CD4-positive, alpha-beta T cell treated with Interleukin-2 at 100 ng/mL for 4 hours (primary cell): ENCODE measurements at regions not wholly inside any gene's neighbourhood (a gene's known extent, or its start where the extent isn't known, plus 50 kb on each side); places are given as distances from the start of the nearest gene placed in this dataset.
"Not testable (repeated sequence)": the region's sequence is repeated elsewhere in the genome, so short reads cannot be mapped to it uniquely, and the experiment has no call there.

ENCODE experiments used
- DNase-seq: peaks from one replicate; pipeline ENCODE4 v3.0.0-alpha.2; 2020; ENCODE audit warnings: low spot score

- no peak for DNase-seq
Measured at GRCh38 chr10:9399275-9399983, 1344.9 kb downstream of the GATA3 start.

DNA sequence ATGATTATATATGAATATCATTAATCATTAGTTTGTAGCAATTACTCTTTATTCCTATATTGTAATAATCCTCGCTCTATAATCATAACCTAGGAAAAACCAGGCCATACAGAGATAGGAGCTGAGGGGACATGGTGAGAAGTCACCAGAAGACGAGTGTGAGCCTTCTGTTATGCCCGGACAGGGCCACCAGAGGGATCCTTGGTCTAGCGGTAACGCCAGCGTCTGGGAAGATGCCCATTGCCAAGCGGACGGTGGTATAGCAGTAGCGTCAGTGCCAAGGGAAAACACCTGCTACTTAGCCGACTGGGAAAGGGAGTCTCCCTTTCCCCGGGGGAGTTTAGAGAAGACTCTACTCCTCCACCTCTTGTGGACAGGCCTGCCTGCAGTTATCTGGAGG lies 1347.6 kb downstream of the GATA3 start:
- not testable (repeated sequence) for DNase-seq

GRCh38 chr10:9402507-9403195 lies 1348.2 kb downstream of the GATA3 start:
- not testable (repeated sequence) for DNase-seq

DNA sequence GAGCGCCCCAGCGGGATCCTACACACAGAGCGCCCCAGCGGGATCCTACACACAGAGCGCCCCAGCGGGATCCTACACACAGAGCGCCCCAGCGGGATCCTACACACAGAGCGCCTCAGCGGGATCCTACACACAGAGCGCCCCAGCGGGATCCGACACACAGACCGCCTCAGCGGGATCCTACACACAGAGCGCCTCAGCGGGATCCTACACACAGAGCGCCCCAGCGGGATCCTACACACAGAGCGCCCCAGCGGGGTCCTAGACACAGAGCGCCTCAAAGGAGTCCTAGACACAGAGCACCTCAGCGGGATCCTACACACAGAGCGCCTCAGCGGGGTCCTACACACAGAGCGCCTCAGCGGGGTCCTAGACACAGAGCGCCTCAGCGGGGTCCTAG lies 1352.7 kb downstream of the GATA3 start:
- DNase-seq = not testable (repeated sequence)

- DNase-seq = no peak
Measured at GRCh38 chr10:9416331-9416730, 1361.8 kb downstream of the GATA3 start.

GRCh38 chr10:9419757-9420156 lies 1365.3 kb downstream of the GATA3 start:
- DNase-seq = no peak

- DNase-seq = no peak
Measured at GRCh38 chr10:9427209-9427608, 1372.7 kb downstream of the GATA3 start.

GRCh38 chr10:9437131-9437530 lies 1382.6 kb downstream of the GATA3 start:
- DNase-seq = no peak

- no peak for DNase-seq
Measured at GRCh38 chr10:9443758-9444157, 1389.3 kb downstream of the GATA3 start.

DNA sequence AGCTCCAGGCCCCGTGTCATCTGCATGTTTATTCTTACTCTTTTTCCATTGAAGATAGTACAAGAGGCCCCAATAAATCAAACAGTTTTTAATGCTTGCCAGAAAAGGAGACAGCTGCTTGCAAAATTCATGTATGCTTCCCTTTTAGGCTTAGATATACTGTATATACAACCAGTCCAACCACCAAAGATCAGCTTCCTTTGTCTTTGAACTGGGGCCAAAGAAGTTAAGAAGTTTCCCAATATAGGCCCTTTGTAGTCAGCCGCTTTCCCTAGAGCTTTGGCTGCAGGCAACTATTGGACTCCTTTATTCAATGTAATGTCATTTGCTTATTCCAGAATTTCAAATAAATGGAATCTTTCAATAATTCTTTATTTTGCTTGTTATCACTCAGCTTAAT lies 1395.0 kb downstream of the GATA3 start:
- DNase-seq = no peak

DNA sequence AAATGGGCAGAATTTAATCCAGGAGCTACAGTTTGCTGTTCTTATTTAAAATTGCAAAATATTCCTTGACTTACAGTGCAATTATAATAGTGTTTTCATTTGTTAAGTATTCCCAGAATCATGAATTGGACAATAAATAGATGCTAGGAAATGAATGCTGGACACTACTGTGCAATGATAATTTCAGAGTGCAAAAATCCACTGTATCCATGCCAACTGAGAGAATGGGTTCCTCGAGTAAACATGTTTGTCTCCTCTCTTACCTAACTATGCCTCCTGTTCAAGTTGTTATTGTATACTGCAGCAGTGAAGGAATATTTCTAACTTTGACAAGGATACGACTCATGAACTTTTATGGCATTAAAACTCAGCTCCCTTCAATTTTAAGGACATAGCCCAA lies 1396.3 kb downstream of the GATA3 start:
- DNase-seq = no peak

GRCh38 chr10:9451211-9451773 lies 1396.8 kb downstream of the GATA3 start:
- no peak for DNase-seq

- DNase-seq = no peak
Measured at GRCh38 chr10:9452056-9452455, 1397.6 kb downstream of the GATA3 start.

GRCh38 chr10:9453871-9454270 lies 1399.4 kb downstream of the GATA3 start:
- DNase-seq = not testable (repeated sequence)

GRCh38 chr10:9469663-9470205 lies 1415.2 kb downstream of the GATA3 start:
- no peak for DNase-seq

GRCh38 chr10:9470581-9470980 lies 1416.1 kb downstream of the GATA3 start:
- DNase-seq = no peak

GRCh38 chr10:9501944-9502343 lies 1447.5 kb downstream of the GATA3 start:
- DNase-seq = no peak

GRCh38 chr10:9504227-9504626 lies 1449.7 kb downstream of the GATA3 start:
- DNase-seq = no peak

GRCh38 chr10:9505546-9505945 lies 1451.1 kb downstream of the GATA3 start:
- no peak for DNase-seq

DNA sequence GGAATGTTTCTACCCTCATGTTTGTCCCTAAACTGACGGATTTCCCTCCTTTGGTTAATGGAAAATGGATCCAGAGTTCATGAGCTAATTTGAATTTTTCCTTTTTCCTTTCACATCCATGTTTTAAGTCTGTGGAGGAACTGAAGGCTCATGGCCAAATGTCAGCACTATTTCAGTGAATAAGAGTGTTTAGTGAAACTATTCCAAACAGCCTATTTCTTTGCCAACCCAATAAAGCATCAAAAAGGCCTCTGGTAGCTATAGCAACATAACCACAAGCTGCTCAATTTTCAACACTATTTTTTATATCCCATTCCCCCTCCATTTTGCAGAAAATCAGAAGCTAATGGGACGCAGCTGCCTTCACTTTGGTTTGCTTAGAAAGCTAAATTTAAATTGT lies 1454.1 kb downstream of the GATA3 start:
- DNase-seq = no peak

DNA sequence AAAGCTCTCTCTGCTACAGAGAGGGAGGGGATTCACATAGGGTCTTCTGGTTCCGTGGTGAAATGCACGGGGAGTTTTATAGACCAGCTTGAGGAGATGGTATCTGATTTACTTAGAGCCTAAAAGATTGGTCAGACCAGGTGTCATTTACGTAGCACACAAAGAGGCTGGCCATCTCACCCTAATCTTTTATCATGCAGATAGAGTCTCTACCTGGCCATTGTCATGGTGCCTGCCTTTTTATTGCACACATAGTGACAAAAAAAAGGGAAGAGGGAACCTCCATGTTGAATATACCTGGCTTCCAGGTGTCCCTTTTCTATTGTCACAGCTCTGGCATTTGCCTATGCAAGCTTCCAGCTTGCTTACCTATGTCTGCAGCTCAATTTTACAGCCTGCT lies 1456.1 kb downstream of the GATA3 start:
- no peak for DNase-seq

DNA sequence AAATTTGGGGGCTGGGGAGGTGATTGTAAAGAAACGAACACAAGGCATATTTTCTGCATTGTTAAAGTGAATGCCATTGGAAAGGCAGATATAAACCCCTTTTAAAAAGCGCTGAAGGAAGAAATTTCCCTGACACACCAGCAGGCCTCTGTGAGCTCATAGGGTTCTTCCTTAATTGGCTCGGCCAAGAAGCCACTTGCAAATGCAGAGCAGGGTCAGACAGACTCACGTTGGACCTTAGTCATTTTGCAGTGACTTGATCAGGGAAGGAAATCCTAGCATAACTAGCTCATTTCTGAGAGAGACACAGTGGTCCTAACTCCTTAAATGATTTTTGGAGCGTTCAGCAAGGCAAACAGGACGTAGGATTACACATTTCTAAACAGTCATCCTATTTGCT lies 1461.4 kb downstream of the GATA3 start:
- DNase-seq = no peak

DNA sequence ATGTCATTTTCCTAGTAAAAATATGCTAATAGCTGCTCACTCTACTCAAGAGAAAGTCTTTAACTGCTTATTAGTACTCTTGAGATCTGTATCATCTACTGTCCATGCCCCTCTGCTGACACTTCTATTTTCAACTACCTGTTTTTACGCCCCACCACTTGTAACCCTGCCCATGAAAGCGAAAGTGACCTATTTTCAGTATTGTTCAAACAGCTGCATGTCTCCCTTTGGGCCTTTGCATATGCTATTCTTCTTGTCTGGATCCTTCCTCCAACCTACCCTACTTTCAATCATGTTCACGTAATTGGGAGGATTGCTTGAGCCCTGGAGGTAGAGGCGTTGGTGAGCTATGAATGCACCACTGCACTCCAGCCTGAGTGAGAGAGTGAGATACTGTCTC lies 1481.3 kb downstream of the GATA3 start:
- no peak for DNase-seq
